ENCODE measurements at regions not wholly inside any gene's neighbourhood (a gene's known extent, or its start where the extent isn't known, plus 50 kb on each side); places are given as distances from the start of the nearest gene placed in this dataset.

DNA sequence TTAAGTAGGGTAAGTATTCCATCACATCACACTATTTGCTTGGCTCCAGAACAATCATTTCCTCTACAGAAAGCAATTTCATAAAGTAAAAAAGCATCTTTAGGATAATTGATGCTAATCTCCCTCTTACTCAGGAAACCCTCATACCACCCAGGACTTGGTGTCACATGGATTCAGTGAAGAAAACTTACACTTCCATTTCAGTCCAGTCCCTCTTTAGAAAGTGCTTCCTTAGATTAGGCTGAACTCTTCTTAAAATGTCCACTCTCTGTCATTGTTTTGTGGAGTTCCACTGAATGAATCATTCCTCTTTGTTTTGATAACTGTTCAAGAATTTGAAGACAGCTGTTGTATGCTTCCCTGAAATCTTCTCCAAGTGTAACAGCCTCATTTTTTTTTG lies 144.0 kb upstream of the ZNF462 start:
- ATAC-seq (no peak), DNase-seq (ENCODE audit: low spot score) (no peak)

DNA sequence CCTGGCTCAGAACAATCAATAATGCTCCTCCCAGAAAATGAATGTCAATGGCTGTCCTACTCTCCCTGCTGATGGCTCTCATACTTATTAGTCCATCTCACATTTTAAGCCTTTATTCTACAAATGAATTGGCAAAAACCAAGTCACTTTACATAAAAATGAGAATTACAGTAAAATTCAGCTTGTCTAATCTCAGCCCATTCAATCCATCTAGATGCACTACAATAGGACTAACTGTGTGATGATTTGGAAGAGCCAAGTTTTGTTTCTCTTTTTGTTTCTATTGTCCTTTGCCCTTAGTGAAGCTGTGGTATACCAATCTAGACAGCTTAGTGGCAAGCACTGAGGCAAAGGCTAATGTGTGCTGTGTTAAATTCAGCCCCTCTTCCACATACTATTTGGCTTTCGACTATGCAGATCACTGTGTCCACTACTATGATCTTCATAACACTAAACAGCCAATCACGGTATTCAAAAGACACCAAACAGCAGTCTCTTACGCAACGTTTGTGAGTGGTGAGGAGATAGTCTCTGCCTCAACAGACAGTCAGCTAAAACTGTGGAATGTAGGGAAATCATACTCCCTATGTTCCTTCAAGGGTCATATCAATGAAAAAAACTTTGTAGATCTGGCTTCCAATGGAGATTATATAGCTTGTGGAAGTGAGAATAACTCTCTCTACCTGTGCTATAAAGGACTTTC lies 140.8 kb upstream of the ZNF462 start:
- no peak for DNase-seq (ENCODE audit: low spot score)
- ATAC-seq: no peak

GRCh38 chr9:106723926-106724325 lies 139.0 kb upstream of the ZNF462 start:
- ATAC-seq: no peak
- no peak for DNase-seq (ENCODE audit: low spot score)

GRCh38 chr9:106724566-106724965 lies 138.4 kb upstream of the ZNF462 start:
- ATAC-seq (no peak), DNase-seq (ENCODE audit: low spot score) (no peak)

DNA sequence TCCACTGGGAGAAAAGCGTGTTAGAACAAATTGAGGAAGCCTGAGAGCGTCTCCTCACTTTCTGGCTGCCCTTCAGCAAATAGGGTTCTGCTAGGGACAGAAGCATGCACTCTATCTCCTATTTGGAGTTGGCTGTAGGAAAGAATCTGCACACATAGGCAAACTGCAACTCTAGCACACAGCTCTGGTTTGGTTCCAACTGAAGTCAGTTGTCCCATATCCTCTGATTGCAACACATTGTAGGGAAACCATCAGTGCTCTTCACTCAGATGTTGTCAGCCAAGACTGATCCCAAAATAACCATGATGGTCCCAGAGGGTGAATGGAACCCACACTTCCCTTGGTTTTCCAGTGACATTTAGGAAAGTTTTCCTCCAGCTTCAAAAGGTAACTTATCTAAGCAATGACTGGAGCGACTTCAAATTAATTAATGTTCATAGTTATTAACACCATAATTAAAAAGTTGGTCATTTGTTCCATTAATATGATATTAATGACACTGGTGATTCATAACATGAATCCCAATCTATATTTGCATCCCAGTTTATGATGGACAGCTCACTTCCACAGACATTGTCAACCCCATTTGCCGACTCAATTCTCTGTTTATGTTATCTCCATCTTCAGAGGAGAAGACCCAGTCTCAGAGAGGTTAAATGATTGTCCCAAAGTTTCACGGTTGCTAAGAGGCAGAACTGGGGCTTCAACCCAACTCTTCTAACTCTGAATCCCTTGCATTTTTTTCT lies 136.7 kb upstream of the ZNF462 start:
- DNase-seq (ENCODE audit: low spot score) (no peak), ATAC-seq (peak; percentile 31)

DNA sequence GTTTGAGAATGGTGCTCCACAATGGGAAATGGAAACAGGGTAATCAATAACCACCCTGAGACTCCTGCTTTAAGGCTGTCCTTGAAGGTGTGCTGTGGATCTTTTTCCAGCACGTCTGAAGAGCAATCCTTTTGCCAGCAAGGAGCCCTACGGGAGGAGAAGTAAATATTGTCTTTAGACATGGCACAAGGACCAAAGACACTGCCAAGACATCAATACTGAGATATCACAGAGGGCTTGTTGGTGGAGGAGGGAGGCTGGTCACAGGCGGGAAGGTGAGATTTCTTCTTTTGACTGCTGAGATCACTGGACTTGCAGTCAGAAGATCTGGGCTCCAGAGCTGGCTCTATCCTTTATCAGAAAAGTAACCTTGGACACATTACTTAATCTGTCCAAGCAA lies 135.0 kb upstream of the ZNF462 start:
- no peak for ATAC-seq
- DNase-seq (ENCODE audit: low spot score): no peak

DNA sequence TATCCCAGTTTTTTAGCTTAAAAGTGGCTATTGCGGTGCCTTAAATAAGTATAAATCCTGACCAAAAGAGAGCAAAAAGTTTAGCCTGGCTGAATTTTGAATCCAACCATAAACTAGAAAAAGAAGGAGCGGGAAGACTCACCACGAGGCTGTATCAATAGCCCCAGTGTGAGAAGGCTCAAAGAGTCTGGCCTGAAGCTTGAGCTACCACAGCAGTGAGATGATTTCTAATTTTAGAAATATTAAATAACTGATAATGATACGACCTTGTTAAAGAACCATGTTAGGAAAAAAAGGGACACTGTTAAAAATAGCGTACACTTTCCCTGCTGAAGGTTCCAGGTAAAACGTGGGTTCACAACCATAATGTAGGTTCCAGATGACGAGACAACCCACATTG lies 134.1 kb upstream of the ZNF462 start:
- ATAC-seq (no peak), DNase-seq (ENCODE audit: low spot score) (no peak)

- ATAC-seq: no peak
- no peak for DNase-seq (ENCODE audit: low spot score)
Observed at GRCh38 chr9:106731910-106732309, 131.1 kb upstream of the ZNF462 start.

- no peak for ATAC-seq
- DNase-seq (ENCODE audit: low spot score): no peak
Observed at GRCh38 chr9:106733828-106734380, 129.1 kb upstream of the ZNF462 start.

DNA sequence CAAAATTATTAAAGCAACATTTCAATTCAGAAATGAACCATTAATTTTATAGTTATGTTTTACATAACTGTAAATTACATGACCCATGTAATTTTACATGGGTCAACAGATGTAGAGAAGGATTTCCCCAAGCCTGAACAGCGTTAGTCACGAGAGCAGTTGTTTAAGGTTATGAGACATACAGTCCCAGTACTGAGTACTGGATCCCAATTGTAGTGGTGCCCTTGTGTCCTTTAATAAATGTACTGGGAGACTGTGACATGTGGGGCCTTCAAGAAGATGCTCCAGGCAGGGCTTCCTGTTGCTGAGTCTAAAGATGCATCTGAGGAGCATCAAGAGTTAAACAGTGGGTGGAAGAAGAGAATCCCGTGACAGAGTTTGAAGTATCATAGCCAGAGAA lies 125.5 kb upstream of the ZNF462 start:
- ATAC-seq (no peak), DNase-seq (ENCODE audit: low spot score) (no peak)

- no peak for ATAC-seq
- no peak for DNase-seq (ENCODE audit: low spot score)
Observed at GRCh38 chr9:106738109-106738508, 124.9 kb upstream of the ZNF462 start.

DNA sequence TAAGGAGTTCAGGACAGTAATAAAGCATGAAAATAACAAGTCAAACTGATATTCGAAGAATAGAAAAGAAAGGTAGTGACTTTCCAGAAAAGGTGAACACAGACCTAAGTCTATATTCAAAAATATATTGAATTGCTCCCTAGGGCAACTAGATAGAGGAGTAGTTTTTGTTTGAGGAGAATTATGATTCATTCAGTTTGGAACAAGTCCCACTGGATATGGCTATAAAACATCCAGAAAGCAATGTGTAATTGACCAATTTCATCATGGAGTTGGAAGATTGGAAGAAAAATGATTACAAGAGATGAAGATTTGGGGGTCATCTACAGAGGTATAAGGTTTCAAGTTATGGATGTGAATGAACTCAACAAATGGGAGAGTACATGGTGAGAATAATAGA lies 117.5 kb upstream of the ZNF462 start:
- ATAC-seq: no peak
- no peak for DNase-seq (ENCODE audit: low spot score)

- no peak for ATAC-seq
- no peak for DNase-seq (ENCODE audit: low spot score)
Observed at GRCh38 chr9:106745876-106746275, 117.1 kb upstream of the ZNF462 start.

DNA sequence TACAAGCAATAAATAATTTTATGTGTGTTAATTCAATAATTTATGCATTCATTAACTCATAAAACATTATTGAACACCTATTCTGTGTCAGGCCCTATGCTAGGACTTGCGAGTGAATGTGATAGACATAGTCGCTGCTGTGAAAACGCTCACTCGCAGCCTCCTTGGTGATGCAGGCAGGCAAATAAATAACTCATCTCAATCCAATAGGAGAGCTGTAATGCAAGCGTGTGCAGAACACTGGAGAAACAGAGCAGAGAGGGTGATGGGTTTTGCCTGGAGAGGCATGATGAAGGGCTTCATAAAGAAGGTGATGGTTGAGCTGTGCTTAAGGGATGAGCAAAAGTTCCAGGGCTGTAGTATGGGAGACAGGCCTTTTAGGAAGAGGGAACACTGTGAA lies 111.3 kb upstream of the ZNF462 start:
- DNase-seq (ENCODE audit: low spot score) (no peak), ATAC-seq (no peak)

DNA sequence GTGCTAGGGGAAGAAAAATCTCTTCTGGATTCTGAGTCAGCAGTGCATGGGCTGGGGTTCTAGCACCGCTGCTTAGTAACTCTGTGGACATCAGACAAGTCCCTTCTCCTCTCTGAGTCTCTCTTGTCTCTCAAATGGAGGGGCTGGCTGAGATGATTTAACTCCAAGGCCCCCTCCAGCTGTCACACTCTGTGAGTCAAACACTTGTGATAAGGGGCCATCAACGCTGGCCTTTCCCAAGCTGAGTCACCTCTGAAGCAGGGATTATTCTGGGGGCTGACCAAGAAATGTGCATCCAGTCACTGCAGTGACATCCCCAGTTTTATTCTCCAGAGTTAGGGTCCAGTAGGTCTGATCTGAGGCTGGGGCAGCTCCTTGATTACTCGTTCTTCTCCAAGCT lies 110.4 kb upstream of the ZNF462 start:
- no peak for DNase-seq (ENCODE audit: low spot score)
- ATAC-seq: no peak

DNA sequence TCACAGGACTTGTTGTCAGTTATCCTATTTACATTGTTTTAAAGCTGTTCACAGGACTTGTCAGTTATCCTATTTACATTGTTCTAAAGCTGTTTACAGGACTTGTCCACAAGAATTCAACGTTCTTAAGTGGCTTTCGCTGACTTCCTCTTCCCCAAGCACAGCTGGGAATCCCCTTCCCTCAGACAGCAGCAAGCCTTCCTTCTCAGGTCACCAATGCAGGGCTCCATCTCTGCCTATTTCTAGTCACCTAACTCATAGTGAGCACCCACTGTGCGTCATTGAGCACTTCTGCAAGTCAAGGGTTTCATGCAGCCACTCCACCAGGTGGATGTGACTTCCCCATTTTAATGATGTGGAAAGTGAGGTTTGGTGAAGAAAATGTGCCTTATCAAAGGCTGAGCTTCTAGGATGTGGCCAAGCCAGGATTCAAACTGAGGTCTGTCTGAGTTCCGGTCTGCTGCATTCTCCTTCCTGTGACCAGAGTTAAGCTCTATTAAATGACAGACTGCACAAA lies 109.8 kb upstream of the ZNF462 start:
- ATAC-seq: no peak

GRCh38 chr9:106755736-106756135 lies 107.2 kb upstream of the ZNF462 start:
- DNase-seq (ENCODE audit: low spot score) (no peak), ATAC-seq (no peak)

More for the DNA sequence above, 109.8 kb upstream of the ZNF462 start:
- DNase-seq (ENCODE audit: low spot score): no peak

- ATAC-seq: no peak
- DNase-seq (ENCODE audit: low spot score): no peak
Observed at GRCh38 chr9:106757514-106757913, 105.5 kb upstream of the ZNF462 start.

DNA sequence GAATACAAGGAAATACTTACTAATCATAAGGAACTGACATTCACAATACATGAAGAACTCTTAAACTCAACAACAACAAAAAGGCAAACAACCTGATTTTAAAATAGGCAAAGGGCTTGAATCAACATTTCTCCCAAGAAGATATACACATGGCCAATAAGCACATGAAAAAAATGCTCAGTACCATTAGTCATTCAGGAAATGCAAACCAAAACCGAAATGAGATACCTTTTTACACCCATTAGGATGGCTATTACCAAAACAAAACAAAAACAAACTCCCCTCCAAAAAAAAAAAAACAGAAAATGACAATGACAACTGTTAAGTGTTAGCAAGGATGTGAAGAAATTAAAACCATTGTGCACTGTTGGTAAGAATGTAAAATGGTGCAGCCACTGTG lies 104.1 kb upstream of the ZNF462 start:
- DNase-seq (ENCODE audit: low spot score): no peak
- ATAC-seq: no peak

GRCh38 chr9:106761493-106761892 lies 101.5 kb upstream of the ZNF462 start:
- DNase-seq (ENCODE audit: low spot score): no peak

GRCh38 chr9:106766616-106767015 lies 96.3 kb upstream of the ZNF462 start:
- no peak for ATAC-seq
- DNase-seq (ENCODE audit: low spot score): no peak

More at GRCh38 chr9:106761493-106761892, 101.5 kb upstream of the ZNF462 start:
- peak; percentile 51 for ATAC-seq

DNA sequence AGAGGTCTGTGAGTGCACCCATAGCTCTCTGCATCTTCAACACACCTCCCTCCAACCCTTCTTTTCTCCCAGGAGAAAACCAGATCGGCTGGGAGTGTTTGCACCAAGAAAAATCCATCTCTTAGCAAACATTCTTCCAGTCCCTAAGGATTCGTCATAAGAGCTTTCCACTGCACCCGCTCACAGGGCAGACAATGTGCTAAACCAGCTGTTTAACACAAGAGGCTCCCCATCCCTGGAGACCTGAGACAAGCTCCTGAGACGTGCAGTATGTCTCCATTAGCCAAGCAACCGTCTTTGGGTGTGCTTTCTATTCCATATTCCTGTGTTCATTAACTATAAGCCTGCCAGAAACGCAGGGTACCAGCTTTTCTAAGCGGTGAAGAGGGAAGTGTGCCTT lies 93.6 kb upstream of the ZNF462 start:
- ATAC-seq (no peak), DNase-seq (ENCODE audit: low spot score) (no peak)
